Endothelial cell (in vitro differentiated cells): ENCODE measurements at regions not wholly inside any gene's neighbourhood (a gene's known extent, or its start where the extent isn't known, plus 50 kb on each side); places are given as distances from the start of the nearest gene placed in this dataset.

Experiments
- DNase-seq: peaks from one replicate; pipeline ENCODE4 v3.0.0; 2021; ENCODE audit warnings: low spot score
- H3K27ac Mint-ChIP-seq: one replicate; pipeline ENCODE4 v1.8.0; 2021; ENCODE audit warnings: mixed read lengths, inconsistent platforms; ENCODE audit not compliant: unreplicated experiment
- H3K27me3 Mint-ChIP-seq: one replicate; pipeline ENCODE4 v1.8.0; 2021; ENCODE audit warnings: mild to moderate bottlenecking, moderate library complexity, mixed read lengths, inconsistent platforms; ENCODE audit not compliant: unreplicated experiment
- H3K36me3 Mint-ChIP-seq: one replicate; pipeline ENCODE4 v1.8.0; 2021; ENCODE audit warnings: mild to moderate bottlenecking, low read depth, mixed read lengths, inconsistent platforms; ENCODE audit not compliant: unreplicated experiment
- H3K4me1 Mint-ChIP-seq: one replicate; pipeline ENCODE4 v1.8.0; 2021; ENCODE audit warnings: mild to moderate bottlenecking, mixed read lengths, inconsistent platforms; ENCODE audit not compliant: unreplicated experiment
- H3K4me3 Mint-ChIP-seq: one replicate; pipeline ENCODE4 v1.8.0; 2021; ENCODE audit warnings: mild to moderate bottlenecking, mixed read lengths, inconsistent platforms; ENCODE audit not compliant: unreplicated experiment
- H3K9me3 Mint-ChIP-seq: one replicate; pipeline ENCODE4 v1.8.0; 2021; ENCODE audit warnings: mixed read lengths, inconsistent platforms; ENCODE audit not compliant: unreplicated experiment
- TF ChIP-seq, protein P1 (sequence below): fragments of 200-600 bp; sonication (generic); IDR thresholded peaks from one replicate; pipeline ENCODE4 v1.5.0; 2021; ENCODE audit warnings: antibody characterized with exemption; ENCODE audit not compliant: unreplicated experiment

GRCh38 chr6:91279740-91280493 is 693.0 kb upstream of the MAP3K7 start:
- Mint-ChIP-seq H3K27ac (no peak overlapping the region), H3K4me1 (no peaks in the 10 kb centered on the region), H3K4me3 (no peak overlapping the region), H3K9me3 (no peaks in the 10 kb centered on the region), H3K27me3 (no peaks in the 10 kb centered on the region), H3K36me3 (no peaks in the 10 kb centered on the region)
- no peak for DNase-seq
- TF ChIP-seq, protein P1, sequence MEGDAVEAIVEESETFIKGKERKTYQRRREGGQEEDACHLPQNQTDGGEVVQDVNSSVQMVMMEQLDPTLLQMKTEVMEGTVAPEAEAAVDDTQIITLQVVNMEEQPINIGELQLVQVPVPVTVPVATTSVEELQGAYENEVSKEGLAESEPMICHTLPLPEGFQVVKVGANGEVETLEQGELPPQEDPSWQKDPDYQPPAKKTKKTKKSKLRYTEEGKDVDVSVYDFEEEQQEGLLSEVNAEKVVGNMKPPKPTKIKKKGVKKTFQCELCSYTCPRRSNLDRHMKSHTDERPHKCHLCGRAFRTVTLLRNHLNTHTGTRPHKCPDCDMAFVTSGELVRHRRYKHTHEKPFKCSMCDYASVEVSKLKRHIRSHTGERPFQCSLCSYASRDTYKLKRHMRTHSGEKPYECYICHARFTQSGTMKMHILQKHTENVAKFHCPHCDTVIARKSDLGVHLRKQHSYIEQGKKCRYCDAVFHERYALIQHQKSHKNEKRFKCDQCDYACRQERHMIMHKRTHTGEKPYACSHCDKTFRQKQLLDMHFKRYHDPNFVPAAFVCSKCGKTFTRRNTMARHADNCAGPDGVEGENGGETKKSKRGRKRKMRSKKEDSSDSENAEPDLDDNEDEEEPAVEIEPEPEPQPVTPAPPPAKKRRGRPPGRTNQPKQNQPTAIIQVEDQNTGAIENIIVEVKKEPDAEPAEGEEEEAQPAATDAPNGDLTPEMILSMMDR = no peak

DNA sequence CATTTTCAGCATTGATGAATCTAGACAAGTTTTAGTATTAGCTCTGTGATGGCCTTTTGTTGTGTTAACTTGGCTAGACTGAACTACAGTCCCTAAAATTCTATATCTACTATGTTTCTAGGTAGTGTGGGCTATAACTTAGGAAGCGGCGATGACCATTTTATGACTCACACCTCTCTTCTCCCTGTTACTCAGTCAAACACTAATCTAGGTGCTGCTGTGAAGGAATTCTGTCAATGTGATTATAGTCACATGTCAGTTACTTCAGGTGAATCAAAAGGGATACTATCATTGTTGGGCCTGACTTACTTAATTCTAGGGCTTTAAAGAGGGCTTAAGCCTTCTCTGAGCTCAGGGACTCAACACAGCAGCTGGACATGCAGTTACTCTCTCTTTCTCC is 691.5 kb upstream of the MAP3K7 start:
- H3K4me3 Mint-ChIP-seq = no peak overlapping the region
- no peaks in the 10 kb centered on the region for H3K36me3 Mint-ChIP-seq
- TF ChIP-seq, protein P1 = no peak
- DNase-seq = no peak
- no peaks in the 10 kb centered on the region for H3K4me1 Mint-ChIP-seq
- H3K27me3 Mint-ChIP-seq = no peaks in the 10 kb centered on the region
- H3K9me3 Mint-ChIP-seq = no peaks in the 10 kb centered on the region
- H3K27ac Mint-ChIP-seq = no peak overlapping the region

DNA sequence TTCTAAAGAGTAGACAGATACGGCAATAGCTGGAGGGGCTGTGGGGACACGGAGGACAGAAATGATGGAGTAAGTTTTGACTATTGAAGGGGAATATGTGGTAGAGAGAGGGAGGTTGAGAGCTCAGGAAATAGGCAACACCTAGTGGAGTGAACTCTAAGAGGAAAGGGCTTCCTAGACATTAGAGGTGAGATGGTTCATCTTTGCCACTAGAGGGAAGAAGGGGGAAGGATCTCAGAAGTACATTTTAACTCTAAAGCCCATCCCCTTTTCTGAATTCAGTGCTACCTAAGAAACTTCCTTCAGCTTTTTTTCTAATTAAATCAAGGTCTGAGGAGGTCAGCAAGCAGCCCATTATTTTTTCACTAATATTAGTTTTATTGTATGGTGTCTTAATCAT is 689.4 kb upstream of the MAP3K7 start:
- no peaks in the 10 kb centered on the region for H3K27me3 Mint-ChIP-seq
- TF ChIP-seq, protein P1 = no peak
- H3K9me3 Mint-ChIP-seq = no peaks in the 10 kb centered on the region
- no peaks in the 10 kb centered on the region for H3K36me3 Mint-ChIP-seq
- no peak for DNase-seq
- H3K27ac Mint-ChIP-seq = no peak overlapping the region
- H3K4me3 Mint-ChIP-seq = no peak overlapping the region
- no peaks in the 10 kb centered on the region for H3K4me1 Mint-ChIP-seq

- Mint-ChIP-seq H3K27me3 (no peaks in the 10 kb centered on the region), H3K36me3 (no peaks in the 10 kb centered on the region), H3K4me1 (no peaks in the 10 kb centered on the region), H3K9me3 (no peaks in the 10 kb centered on the region), H3K27ac (no peak overlapping the region), H3K4me3 (no peak overlapping the region)
- no peak for DNase-seq
- TF ChIP-seq, protein P1 = no peak
These were observed 686.9 kb upstream of the MAP3K7 start for GRCh38 chr6:91273729-91274128.

GRCh38 chr6:91271807-91272206 is 684.9 kb upstream of the MAP3K7 start:
- H3K27ac Mint-ChIP-seq = no peak overlapping the region
- H3K36me3 Mint-ChIP-seq = no peaks in the 10 kb centered on the region
- no peak for DNase-seq
- H3K4me1 Mint-ChIP-seq = no peaks in the 10 kb centered on the region
- H3K9me3 Mint-ChIP-seq = no peaks in the 10 kb centered on the region
- no peaks in the 10 kb centered on the region for H3K27me3 Mint-ChIP-seq
- H3K4me3 Mint-ChIP-seq = no peak overlapping the region
- TF ChIP-seq, protein P1 = no peak
